Lung (tissue), 11 donors: ENCODE measurements at regions not wholly inside any gene's neighbourhood (a gene's known extent, or its start where the extent isn't known, plus 50 kb on each side); places are given as distances from the start of the nearest gene placed in this dataset.
A peak's percentile ranks its signal among the peaks of the same experiment; 100 is the strongest.

ENCODE experiments used
- ATAC-seq: fragments of 200-7000 bp; cut with Tn5 transposase; one replicate; pipeline ENCODE4 v1.9.1; 2020; ENCODE audit warnings: moderate number of reproducible peaks; ENCODE audit not compliant: insufficient read depth, low FRiP score
- DNase-seq, 3 donors: peaks; one replicate each; pipeline ENCODE4 v3.0.0-alpha.2; 2013 to 2017
- H3K27ac ChIP-seq, 2 donors: one replicate each; pipeline ENCODE4 v1.5.1; 2013; ENCODE audit warnings: mild to moderate bottlenecking in 2 of 2, moderate library complexity in 2 of 2, control low read depth in 1 of 2, inconsistent platforms in 1 of 2, low read depth in 1 of 2, low read length in 1 of 2
- H3K27me3 ChIP-seq, 3 donors: one replicate each; pipeline ENCODE4 v1.5.1; 2013; ENCODE audit warnings: low read length in 2 of 3; ENCODE audit not compliant: control insufficient read depth in 3 of 3, insufficient read depth in 3 of 3
- H3K36me3 ChIP-seq, 4 donors: one replicate each; pipeline ENCODE4 v1.5.1; 2013; ENCODE audit warnings: low read length in 4 of 4, mild to moderate bottlenecking in 1 of 4, moderate library complexity in 1 of 4; ENCODE audit not compliant: control insufficient read depth in 4 of 4, insufficient read depth in 4 of 4
- H3K4me1 ChIP-seq, 5 donors: one replicate each; pipeline ENCODE4 v1.5.1; 2013; ENCODE audit warnings: low read length in 5 of 5, mild to moderate bottlenecking in 2 of 5, moderate library complexity in 1 of 5; ENCODE audit not compliant: control insufficient read depth in 5 of 5, insufficient read depth in 5 of 5
- H3K4me3 ChIP-seq: one replicate; pipeline ENCODE4 v1.5.1; 2013; ENCODE audit warnings: mild to moderate bottlenecking, control low read depth, moderate library complexity
- H3K9ac ChIP-seq, 2 donors: one replicate each; pipeline ENCODE4 v1.5.1; 2013; ENCODE audit warnings: low read length in 2 of 2, control low read depth in 1 of 2; ENCODE audit not compliant: insufficient read depth in 1 of 2
- H3K9me3 ChIP-seq, 4 donors: one replicate each; pipeline ENCODE4 v1.5.1; 2013; ENCODE audit warnings: low read length in 3 of 4, mild to moderate bottlenecking in 1 of 4, moderate library complexity in 1 of 4; ENCODE audit not compliant: control insufficient read depth in 4 of 4, insufficient read depth in 3 of 4
- WGBS, 2 donors: extraction: QIAGEN DNeasy Blood & Tissue Kit; methylation state at CpG; one replicate each; pipeline ENCODE4 v1.1.7; 2013; 5-methylcytosine and 5-hydroxymethylcytosine counted together
- TF ChIP-seq, protein P1 (sequence below): IDR thresholded peaks from 2 replicates; pipeline ENCODE4 v1.5.1; 2012; ENCODE audit warnings: mild to moderate bottlenecking; ENCODE audit errors: control extremely low read depth, extremely low read depth
- donor health status: control.
- donor health status: control.
- donor health status: Bipolar disorder and iron deficiency.
- donor health status: healthy.
- donor health status: DM: yes; HTN: yes; CAD: no.

DNA sequence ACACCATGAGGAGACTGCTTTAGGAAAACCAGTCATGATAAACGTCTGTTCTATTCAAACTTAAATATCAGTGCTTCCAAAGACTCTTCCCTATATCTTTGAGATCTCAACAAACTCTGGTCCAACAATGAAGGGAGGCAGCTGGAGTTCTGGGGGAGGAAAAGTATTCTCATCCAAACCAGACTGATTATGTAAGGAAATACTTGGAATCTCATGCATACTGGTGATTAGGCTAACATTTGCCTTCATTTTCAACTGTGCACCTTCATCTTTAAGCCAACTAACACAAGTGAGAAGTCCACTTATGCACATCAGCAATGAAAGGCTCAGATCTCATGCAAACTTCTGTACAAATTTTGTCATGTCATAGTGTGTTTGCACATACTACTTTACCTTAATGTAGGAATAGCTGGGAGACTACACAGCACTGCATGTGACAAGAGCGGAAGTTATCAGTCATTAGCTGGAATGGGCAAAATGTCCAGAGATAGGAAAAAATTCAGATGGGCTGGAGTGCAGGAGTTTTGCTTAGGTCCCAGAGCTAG is 67.5 kb upstream of the STK17B start:
- H3K27ac ChIP-seq, result peak overlapping the region; percentile 6 to 73

DNA sequence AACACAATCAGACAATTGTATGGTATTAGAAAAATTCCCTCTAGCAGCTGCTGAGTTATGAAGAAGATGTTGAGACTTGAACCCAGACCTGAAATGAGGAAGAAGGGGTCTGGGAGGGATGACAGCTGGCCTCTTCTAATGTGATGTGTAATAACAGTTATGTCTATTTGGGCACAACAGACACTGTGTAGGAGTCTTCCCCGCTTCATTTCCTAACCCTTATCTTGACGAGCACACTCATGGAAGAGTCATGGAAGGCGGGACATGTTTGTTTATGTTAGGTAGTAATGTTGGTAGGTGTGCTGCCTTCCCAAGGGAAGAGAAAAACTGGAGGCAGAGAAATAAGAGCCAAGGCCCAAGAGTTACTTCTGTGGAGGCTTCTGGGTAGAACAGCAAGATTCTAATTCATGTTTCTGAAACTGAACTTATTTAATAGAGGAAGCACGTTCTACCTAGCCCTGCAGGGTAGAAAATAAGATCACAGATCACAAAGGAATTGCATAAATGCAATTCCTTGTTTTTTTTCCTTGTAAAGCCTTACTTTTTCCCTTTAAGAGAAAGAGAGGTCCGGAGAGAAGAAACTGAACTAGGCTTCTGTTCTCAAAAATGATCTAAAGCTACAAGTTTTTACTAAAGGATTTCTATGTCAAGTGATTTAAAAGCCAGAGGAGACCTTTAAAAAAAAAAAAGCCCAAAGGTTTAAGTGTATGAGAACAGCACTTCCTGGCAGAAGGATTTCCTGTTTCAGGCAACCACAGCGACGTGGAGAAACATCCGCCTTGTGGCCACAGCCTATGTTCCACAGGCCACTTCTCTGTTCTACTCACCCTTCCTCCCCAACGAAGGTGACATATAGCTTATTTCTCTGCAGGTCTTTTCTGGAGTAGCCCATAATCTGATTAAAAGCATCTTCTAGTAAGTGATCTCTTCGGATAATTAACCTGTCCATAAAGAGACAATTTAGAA is 68.5 kb upstream of the STK17B start:
- ATAC-seq, result peak; percentile 91
- H3K9me3 ChIP-seq, result no peaks in the 10 kb centered on the region
- H3K4me1 ChIP-seq, result peaks cover 0 to 7% (median 3%) of the 10 kb centered on the region in 5 donors
- no peak overlapping the region for H3K9ac ChIP-seq
- no peak overlapping the region for H3K4me3 ChIP-seq
- WGBS, 2 donors, result 12 to 28% methylated on average over 10 of the region's 10 CpGs
- TF ChIP-seq, protein P1, sequence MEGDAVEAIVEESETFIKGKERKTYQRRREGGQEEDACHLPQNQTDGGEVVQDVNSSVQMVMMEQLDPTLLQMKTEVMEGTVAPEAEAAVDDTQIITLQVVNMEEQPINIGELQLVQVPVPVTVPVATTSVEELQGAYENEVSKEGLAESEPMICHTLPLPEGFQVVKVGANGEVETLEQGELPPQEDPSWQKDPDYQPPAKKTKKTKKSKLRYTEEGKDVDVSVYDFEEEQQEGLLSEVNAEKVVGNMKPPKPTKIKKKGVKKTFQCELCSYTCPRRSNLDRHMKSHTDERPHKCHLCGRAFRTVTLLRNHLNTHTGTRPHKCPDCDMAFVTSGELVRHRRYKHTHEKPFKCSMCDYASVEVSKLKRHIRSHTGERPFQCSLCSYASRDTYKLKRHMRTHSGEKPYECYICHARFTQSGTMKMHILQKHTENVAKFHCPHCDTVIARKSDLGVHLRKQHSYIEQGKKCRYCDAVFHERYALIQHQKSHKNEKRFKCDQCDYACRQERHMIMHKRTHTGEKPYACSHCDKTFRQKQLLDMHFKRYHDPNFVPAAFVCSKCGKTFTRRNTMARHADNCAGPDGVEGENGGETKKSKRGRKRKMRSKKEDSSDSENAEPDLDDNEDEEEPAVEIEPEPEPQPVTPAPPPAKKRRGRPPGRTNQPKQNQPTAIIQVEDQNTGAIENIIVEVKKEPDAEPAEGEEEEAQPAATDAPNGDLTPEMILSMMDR, result no peak
- peak in 2 of 3 donors; percentile 37 to 58 for DNase-seq
- H3K36me3 ChIP-seq, result peaks cover 0 to 5% (median 3%) of the 10 kb centered on the region in 4 donors
- H3K27me3 ChIP-seq, result no peaks in the 10 kb centered on the region
- peak overlapping the region; percentile 77 to 94 for H3K27ac ChIP-seq

More for the DNA sequence above, 67.5 kb upstream of the STK17B start:
- no peak overlapping the region for H3K4me3 ChIP-seq
- no peaks in the 10 kb centered on the region for H3K9me3 ChIP-seq
- DNase-seq (no peak), ATAC-seq (no peak)
- TF ChIP-seq, protein P1, result no peak
- peaks cover 0 to 13% (median 3%) of the 10 kb centered on the region in 5 donors for H3K4me1 ChIP-seq
- H3K27me3 ChIP-seq, result no peaks in the 10 kb centered on the region
- peaks cover 0 to 5% (median 4%) of the 10 kb centered on the region in 4 donors for H3K36me3 ChIP-seq
- 75 to 81% methylated on average over 2 of the region's 2 CpGs for WGBS, 2 donors
- H3K9ac ChIP-seq, result no peak overlapping the region

DNA sequence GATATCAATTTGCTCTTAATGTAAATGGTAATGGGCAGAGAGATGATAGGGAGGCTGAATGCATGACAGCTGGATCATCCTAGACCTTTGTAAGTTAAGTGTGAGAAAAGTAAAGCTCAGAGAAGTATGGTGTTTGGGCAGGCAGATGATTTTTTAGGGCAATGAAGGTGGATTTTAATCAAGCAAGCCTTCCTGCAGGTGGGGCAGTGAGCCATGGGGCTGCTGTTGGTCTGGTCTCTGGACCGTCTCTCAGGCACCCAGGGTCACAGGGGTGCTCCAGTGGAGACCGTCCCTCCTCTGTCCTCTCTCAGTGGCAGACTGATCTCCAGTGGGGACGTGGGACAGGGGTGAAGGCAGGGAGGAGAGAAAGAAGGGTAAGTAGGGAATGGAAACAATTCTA is 69.8 kb upstream of the STK17B start:
- no peak for DNase-seq
- peaks cover 0 to 10% (median 3%) of the 10 kb centered on the region in 5 donors for H3K4me1 ChIP-seq
- no peaks in the 10 kb centered on the region for H3K9me3 ChIP-seq
- peak overlapping the region in 1 of 2 donors; percentile 81 for H3K27ac ChIP-seq
- H3K27me3 ChIP-seq, result no peaks in the 10 kb centered on the region
- H3K4me3 ChIP-seq, result no peak overlapping the region
- WGBS, 2 donors, result 94 to 100% methylated on average over 3 of the region's 3 CpGs
- H3K9ac ChIP-seq, result no peak overlapping the region
- ATAC-seq, result no peak
- peaks cover 0 to 5% (median 3%) of the 10 kb centered on the region in 4 donors for H3K36me3 ChIP-seq
- TF ChIP-seq, protein P1, result no peak
